ENCODE measurements at regions not wholly inside any gene's neighbourhood (a gene's known extent, or its start where the extent isn't known, plus 50 kb on each side); places are given as distances from the start of the nearest gene placed in this dataset.

GRCh38 chr1:83086986-83087512, 911.9 kb downstream of the TTLL7 start:
- no peak overlapping the region for H3K4me2 ChIP-seq (ENCODE audit: low read depth, low read length)
- H3K23ac ChIP-seq (ENCODE audit: low read depth, low read length): no peak overlapping the region
- H2BK120ac ChIP-seq (ENCODE audit: low read depth, low read length): no peak overlapping the region
- H2BK5ac ChIP-seq (ENCODE audit: low read depth, low read length, poor library complexity, severe bottlenecking): no peak overlapping the region
- ATAC-seq (ENCODE audit: low read depth) (no peak), DNase-seq (no peak)
- intact Hi-C loops (cut with micrococcal nuclease): no loop called here
- WGBS, 2 experiments (ENCODE audit: extremely low coverage in 2 of 2, insufficient read length in 1 of 2): no CpG with 5 or more reads among the region's 6 CpGs
- ChIA-PET CTCF (no interaction called here), POLR2A (ENCODE audit: unreplicated experiment) (no interaction called here)
- no peaks in the 10 kb centered on the region for H3K9me1 ChIP-seq (ENCODE audit: insufficient read depth, low read length)
- no peaks in the 10 kb centered on the region for H3K36me3 ChIP-seq (ENCODE audit: control insufficient read depth, insufficient read depth, low read length)
- H3K4ac ChIP-seq (ENCODE audit: low read depth, low read length): no peak overlapping the region
- H3K4me3 ChIP-seq (ENCODE audit: insufficient read depth, low read depth, low read length): no peak overlapping the region
- H4K91ac ChIP-seq (ENCODE audit: insufficient read depth, low read depth, low read length): no peak overlapping the region
- H3K56ac ChIP-seq (ENCODE audit: extremely low read depth, insufficient read depth, low read length): no peak overlapping the region
- no peak overlapping the region for H3K14ac ChIP-seq (replicated peaks; ENCODE audit: low read depth, low read length)
- TF ChIP-seq CTCF (conservative IDR thresholded peaks at IDR 0.05; ENCODE audit: low read depth, low read length) (no peak), MAZ (IDR thresholded peaks at IDR 0.05; ENCODE audit: borderline replicate concordance, low read depth, low read length) (no peak), MXI1 (IDR thresholded peaks at IDR 0.05; ENCODE audit: borderline replicate concordance, low read depth, low read length) (no peak), RFX5 (IDR thresholded peaks at IDR 0.05; ENCODE audit: low read depth, low read length) (no peak), NFE2L2 (IDR thresholded peaks at IDR 0.05; ENCODE audit: low read depth, low read length) (no peak), CHD1 (IDR thresholded peaks at IDR 0.05; ENCODE audit: low read depth, low read length) (no peak), USF2 (IDR thresholded peaks at IDR 0.05; ENCODE audit: low read depth, low read length) (no peak), MAFK (IDR thresholded peaks at IDR 0.05; ENCODE audit: low read depth, low read length) (no peak), FOS (IDR thresholded peaks at IDR 0.05; ENCODE audit: low read depth, low read length) (no peak), BHLHE40 (IDR thresholded peaks at IDR 0.05; ENCODE audit: low read depth, low read length) (no peak), POLR2A (IDR thresholded peaks at IDR 0.05; ENCODE audit: low read depth, low read length) (no peak), SMC3 (IDR thresholded peaks at IDR 0.05; ENCODE audit: low read depth, low read length) (no peak), RCOR1 (IDR thresholded peaks at IDR 0.05; ENCODE audit: insufficient replicate concordance, low read length) (no peak), CEBPB (IDR thresholded peaks at IDR 0.05; ENCODE audit: low read depth, low read length) (no peak), RAD21 (IDR thresholded peaks at IDR 0.05; ENCODE audit: low read length) (no peak), ELK1 (IDR thresholded peaks at IDR 0.05; ENCODE audit: borderline replicate concordance, low read depth, low read length) (no peak)
- H4K5ac ChIP-seq (ENCODE audit: low read depth, low read length): no peak overlapping the region
- no peaks in the 10 kb centered on the region for H3K79me1 ChIP-seq (ENCODE audit: low read depth in 1 of 2, low read length in 2 of 2)
- H2AFZ ChIP-seq (replicated peaks; ENCODE audit: low read length, poor library complexity): no peak overlapping the region
- in situ Hi-C loops (cut with MboI; ENCODE audit: low sequenced_read_pairs): no loop called here
- no peak overlapping the region for H3K27ac ChIP-seq (ENCODE audit: insufficient read depth, low read length)
- H3K27me3 ChIP-seq (ENCODE audit: control insufficient read depth, insufficient read depth, low read length): no peaks in the 10 kb centered on the region
- H4K8ac ChIP-seq (ENCODE audit: low read depth in 2 of 2, low read length in 2 of 2): no peak overlapping the region
- H3K18ac ChIP-seq (ENCODE audit: low read depth, low read length): no peak overlapping the region
- no peaks in the 10 kb centered on the region; the same call in 1 of the 2 replicates for H3K9me3 ChIP-seq (ENCODE audit: control insufficient read depth, insufficient read depth, low read length)
- no peak overlapping the region for H3K9ac ChIP-seq (ENCODE audit: low read depth, low read length)
- H3K4me1 ChIP-seq (ENCODE audit: control insufficient read depth, insufficient read depth, low read length): no peaks in the 10 kb centered on the region
- no TSS peak for BruUV-seq (replicated peaks)
- no peak overlapping the region for H2BK20ac ChIP-seq (ENCODE audit: low read depth, low read length)
- H2AK5ac ChIP-seq (ENCODE audit: low read depth, low read length): no peak overlapping the region
- dilution Hi-C loops (cut with HindIII; ENCODE audit: low sequenced_read_pairs, unreplicated experiment): no loop called here
- H2BK15ac ChIP-seq (ENCODE audit: low read depth, low read length): no peak overlapping the region
- H4K20me1 ChIP-seq (ENCODE audit: insufficient read depth, low read length): no peaks in the 10 kb centered on the region
- no peak overlapping the region for H2AK9ac ChIP-seq (replicated peaks; ENCODE audit: low read depth, low read length, poor library complexity)
